KG1 (cell line): ENCODE measurements at regions not wholly inside any gene's neighbourhood (a gene's known extent, or its start where the extent isn't known, plus 50 kb on each side); places are given as distances from the start of the nearest gene placed in this dataset.

Source experiments
- DNase-seq: peaks from one replicate; lab custom pipeline; 2025; lab: John Stamatoyannopoulos, UW

DNA sequence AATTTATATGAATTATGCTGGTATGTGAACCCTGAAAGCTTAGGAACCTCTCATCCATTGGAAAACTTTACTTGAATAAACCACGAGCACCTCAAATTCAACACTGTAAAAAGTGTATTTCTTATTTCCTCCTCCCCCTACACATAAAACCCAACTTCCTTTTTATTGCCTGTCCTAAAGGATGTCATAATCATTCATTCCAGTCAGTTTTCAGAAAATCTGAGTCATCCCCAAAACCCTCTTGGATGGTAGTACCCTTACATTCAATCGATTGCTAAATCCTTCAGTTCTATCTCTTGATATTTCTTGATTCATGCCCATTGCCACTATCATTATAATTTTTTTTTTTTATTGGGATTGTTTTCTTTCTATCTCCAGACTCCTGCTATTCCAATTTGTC is 91.1 kb upstream of the ATP8A1 start:
- DNase-seq, result no peak

DNA sequence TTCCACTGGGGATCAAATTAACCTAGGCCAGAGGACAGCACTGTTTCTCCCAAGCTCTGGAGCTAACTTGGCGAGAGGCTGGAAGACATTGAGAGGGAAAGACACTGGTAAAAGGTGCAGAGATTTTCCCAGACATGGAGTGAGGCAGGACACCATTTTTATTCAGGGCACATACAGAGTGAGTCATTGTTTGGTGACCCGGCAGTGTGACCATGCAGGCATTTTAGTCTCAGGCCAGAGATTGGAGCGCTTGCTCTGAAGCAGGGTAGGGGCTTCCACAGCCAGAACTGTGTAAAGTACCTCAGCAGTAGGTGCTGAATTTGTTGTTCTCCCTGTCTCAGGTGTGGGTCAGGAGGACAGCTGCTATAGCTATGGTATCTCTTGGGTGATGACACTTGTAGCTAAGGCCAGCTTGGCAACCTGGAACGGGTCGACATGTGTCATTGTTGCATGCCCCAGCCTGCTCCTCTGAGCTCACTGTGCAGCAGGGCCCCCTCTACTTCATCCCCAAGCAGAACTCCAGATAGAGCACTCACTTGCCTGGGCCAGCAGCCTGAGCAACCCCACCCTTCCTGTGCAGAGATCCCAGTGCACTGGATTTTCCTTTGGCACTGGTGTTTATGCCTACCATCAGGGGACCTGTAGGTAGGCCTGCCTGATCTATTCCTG is 79.8 kb upstream of the ATP8A1 start:
- DNase-seq, result no peak

DNA sequence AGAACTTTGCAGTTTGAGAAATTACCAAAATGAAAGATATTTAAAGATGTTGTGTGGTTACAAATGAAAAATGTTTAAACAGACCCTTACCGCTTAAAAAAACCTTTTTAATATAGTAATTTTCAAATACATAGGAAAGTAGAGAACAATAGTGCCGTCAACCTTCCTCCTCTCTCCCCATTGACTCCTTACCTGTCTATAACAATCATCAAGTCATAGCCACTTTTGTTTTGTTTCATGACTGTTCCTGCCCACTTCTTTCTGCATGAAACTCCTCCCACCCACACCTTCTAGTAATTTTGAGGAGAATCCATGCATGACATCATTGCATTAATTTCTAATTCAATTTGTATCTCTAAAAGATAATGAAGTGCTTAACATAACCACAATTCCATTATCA is 76.5 kb upstream of the ATP8A1 start:
- DNase-seq, result no peak

DNA sequence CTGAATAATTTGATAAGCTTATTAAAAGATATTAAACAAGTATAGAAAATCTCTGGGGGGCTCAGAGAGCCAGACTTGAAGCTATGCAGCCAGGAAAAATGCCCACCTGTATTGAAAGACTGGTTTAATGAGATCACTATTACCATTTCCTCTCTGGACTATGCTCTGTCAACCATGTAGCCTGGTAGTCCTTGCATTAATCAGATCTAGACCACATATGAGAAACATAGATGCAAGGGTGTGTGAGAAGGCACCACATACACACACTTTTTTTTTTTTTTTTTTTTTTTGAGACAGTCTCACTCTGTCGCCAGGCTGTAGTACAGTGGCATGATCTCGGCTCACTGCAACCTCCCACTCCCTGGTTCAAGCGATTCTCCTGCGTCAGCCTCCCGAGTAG is 75.9 kb upstream of the ATP8A1 start:
- no peak for DNase-seq

DNA sequence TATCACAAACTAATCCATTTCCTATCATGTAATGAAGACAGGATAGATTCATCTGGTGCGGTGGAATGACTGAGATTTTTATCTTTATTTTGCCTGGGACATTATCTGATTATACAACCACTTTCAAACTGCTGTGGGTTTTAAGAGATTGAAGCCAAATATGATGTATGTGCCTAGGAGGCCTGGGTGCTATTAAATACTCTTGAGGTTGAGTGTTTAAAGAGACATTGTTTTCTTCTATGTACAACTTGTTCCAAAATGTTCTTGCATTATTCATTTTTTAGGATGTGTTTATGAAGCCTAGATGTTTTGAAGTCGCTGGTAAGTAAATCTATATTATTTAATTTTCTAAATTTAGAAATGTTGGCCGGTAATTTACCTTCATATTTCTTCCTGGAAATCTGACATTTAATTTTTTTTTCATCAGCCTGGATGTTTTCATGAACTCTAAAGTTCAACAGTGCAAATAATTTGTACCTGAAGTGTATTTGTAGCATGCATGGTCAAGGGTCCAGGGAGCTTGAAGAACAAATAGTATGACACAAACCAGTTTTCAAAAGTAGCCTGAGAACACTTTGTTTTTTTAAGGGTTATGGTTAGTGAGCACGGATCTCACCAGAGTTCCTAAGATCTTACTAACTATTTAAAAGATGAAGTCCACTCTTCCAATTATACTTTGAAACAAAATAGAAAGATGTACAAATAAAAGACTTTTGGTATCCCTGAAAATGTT is 72.8 kb upstream of the ATP8A1 start:
- no peak for DNase-seq

DNA sequence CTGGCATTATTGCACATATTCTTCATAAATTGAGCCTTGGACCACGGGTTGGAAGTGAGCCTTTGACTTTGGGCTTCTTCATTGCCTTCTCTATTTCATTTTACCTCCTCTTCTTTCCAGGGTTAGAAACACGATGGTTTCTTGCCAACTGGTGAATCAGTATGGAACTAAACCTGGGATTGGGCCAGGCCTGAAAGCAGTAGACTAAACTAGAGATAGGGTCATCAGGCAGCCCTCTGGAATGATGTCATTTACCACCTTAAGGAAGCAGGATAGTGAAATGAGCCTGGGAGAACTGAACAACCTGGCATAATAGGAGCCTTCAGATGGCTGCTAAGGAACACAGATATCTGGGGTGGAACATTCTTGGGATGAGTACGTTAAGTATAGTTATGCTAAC is 67.5 kb upstream of the ATP8A1 start:
- DNase-seq, result no peak

DNA sequence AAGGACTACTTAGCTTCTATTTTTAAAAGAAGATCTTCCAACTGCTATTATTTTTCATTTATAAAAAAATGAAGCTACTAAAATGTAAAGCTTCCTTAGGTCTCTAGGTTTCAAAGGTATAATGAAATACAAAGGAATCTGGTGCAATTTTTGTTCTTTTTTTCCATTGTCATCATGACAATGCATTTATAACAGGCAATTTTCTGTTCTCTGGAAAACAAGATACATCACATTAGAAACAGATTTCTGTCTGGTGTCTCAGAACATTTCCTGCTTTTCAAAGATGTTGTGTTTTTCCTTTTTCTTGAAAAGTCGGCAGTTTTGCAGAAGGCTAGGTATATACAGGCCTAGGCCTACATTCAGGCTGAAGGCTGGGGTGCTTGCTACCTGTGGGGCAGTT is 63.6 kb upstream of the ATP8A1 start:
- DNase-seq, result no peak

DNA sequence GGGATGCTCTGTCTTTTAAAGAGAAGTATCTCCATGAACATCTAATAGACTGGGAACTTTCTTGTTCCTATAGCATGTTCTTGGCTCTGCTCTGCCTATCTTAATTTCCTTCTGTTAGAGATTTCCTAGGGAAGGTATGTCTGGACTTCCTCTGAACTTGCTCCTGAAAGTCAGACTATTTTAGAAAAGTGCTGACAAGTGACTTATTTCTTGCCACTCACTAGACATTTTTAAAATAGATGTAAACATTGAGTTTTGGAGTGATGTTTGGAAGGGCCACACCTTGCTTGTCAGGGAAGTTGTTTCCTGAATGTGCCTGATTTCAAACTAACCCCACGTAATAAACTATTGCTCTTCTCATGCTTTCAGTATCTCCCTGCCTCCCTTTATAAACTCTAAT is 62.4 kb upstream of the ATP8A1 start:
- no peak for DNase-seq

DNA sequence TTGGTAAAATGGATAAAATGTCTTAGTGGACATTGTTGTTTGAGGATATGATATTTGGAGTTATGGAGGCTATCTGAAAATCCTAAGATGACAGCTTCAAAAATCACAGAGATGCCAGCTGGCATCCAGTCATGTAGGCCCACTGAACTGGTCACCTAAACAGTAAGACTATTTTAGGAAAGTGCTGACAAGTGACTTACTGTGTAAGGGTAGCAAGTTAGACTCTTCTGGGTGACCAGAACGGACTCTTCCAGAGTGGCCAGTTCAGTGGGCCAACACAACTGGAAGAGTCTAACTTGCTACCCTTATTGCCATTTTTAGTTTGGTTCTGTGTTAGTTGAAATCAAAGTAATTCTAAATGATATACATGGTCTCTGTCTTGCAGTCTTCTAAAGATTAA is 61.4 kb upstream of the ATP8A1 start:
- no peak for DNase-seq

DNA sequence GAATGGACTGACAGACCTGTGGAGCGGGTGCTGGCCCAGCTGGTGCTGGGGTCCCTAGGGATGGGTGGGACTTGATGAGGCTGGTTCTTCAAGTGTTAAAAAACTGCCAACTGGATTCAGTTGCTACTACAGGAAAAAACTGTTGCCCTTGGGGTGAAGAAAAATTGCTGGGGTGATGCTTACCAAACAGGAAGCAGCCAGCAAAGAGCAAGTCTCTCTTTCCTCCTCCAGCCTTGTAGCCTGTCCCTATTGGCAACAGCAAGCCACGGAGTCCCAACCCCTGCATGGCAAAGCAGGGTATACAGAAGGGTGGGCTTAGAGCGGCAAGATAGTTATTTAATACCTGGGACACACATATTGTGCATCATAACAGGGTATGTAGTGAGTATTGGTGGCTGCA is 60.1 kb upstream of the ATP8A1 start:
- DNase-seq, result no peak

DNA sequence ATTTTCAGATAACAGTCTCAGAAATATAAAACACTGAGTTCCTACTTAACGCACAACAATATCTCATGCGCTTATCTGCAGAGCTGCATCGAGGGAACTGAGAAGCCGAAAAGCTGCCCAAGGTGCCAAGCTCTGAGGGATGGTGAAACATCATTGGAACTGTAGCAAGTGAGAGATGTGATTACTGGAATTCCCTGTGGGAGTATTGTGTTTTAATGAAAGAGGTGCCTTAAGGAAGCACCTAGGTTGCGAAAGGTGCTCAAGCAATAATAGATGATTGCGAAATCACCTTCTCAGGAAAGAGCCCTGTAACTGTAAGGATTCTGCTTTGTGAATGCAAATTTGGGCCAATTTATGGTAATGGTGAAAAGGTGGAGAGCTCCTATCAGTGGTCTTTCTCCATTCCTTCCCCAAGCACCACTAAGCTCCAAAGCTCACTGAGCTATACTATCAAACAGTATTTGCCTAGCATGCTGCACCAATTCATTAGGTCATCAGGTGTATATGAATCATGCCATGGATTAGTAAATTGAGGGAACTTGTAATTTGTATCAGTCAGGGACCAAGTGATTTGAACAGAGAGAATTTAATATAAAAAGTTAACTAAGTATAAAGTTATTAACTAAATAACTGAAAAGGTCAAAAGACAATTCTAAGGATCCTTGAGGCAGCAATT is 59.0 kb upstream of the ATP8A1 start:
- no peak for DNase-seq

DNA sequence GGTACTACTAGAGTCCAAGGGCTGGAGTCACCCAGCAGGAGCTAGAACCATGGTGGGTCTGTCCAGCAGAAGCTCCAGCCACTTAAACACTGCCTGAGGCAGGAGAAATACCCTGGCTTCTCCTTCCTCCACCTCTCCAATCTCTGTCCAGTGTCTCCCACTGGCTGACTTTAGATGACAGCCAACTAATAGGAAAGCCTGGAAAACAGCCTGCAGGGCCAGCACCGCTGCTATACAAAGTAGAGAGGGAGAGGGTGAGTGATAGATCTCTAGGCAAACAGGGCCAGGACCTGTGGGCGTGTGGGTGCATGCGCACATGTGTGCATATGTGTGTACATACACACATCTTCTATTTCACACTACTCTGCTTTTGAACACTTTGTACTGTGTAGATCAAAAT is 56.5 kb upstream of the ATP8A1 start:
- DNase-seq, result no peak

DNA sequence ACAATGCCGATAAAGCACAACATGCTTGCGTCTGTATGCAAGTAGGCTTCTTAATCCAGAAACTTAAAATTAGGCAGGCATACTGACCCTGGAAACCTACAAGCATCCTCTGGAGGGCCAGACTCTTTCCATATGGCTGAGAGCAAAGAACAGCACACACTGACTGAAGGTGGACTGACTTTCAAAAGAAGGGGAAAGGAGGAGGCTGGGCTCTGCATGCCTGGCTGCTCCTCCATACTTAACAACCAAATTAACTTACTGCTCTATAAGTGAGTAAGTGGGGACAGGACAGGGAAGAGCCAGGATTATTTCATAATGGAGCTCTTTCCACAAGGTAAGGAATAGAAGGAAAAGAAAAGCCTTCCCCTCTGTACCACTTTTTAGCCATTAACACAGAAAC is 55.9 kb upstream of the ATP8A1 start:
- DNase-seq, result no peak

DNA sequence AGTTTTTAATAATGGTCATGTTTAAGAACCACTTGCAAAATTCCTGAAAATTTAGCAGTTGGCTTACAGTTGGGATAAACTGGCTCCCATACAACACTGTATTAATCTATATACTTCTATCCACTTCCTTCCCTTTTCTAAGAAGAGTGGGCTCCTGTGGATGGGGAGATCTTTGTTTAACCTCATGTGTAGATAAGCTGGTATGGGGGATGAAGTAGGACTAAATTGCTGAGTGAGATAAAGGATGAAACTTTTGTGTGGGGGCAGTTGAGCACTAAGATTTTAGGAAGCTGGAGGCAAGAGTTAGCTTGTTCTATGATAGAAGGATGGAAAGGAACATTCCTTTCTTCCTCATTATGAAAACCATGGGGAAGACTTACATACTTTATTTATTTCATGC is 54.6 kb upstream of the ATP8A1 start:
- DNase-seq, result no peak

DNA sequence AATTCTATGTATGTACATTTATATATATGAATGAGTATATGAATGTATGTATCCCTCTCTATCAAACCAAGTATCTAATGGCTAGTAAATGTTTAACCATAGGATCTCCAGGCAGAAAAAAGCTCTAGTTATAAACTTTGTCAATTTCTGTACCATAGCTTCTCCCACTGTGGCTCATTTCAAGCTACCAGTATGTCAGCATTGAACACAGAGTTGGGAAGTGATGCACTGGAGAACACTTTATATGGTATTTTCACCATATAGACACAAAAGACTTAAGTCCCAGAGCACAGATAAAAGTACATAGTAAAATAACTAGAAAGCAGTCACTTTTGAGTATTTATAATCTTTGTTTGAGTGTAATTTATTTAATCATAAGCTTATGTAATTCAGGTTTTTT is 53.9 kb upstream of the ATP8A1 start:
- DNase-seq, result no peak

DNA sequence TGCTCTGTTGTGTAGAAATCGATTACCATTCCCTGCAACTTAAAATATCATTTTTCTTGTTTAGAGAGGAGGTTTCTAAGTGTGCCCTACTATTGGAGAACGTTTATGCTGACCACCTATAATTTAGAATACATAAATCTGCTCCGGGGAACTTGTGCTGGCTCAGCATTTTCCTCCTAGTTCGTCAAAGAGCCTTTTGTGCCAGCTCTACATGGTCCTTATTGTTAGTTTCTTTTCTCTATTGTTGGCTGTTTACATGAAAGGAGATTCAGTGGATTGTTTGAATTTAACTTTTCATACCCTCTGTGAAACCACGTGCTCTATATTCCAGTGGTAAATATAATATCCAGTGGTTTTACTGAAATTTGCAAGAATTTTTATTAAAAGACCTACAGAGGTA is 53.4 kb upstream of the ATP8A1 start:
- DNase-seq, result no peak

DNA sequence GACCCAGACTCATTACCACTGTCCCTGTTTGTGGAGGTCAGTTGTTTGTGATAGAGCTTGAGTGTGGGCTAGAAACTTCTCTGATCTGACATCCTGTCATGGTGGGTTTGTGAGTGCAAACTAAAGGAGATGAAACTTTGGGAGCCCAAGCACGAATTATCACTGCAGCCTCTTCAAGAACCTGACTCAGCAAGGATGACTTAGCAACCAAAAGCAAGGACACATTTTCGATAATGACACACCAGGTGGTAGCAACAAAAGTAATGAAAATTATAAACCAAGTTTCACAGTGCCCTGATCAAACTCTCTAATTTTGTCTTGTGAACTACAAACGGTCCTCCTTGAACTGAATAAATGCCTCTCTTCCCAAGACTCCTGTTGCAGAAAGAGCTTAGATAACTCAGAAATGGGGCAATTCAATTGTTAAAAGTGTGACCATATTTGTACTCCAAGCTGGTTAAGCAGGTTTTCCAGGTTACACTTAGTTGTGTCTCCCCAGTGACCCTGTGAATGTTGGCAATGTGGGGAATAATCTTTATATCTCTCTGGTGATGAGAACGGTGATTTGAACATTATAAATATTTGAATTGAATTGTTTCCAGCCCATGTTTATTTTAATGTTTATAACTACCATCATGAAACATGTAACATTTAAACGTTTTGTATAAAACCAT is 52.6 kb upstream of the ATP8A1 start:
- no peak for DNase-seq

DNA sequence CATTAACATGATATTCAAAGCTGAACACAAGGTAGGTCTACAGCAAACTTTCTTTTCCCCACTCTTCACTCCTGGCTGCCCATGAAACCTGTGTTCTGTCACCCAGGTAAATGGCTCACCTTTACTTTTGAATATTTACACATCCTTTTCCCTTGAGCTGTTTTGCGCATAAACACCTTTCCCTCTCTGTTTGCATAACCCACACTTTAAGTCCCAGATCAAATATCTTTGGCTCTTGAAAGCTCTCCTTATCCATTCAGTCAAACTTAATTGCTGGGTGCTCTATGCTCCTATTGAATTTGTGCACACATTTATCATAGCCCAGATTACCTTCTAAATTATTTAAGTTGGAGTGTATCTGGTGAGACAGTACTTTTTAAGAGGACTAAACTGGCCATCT is 51.7 kb upstream of the ATP8A1 start:
- no peak for DNase-seq
